Duodenal mucosa (tissue), 2 donors: ENCODE measurements at regions not wholly inside any gene's neighbourhood (a gene's known extent, or its start where the extent isn't known, plus 50 kb on each side); places are given as distances from the start of the nearest gene placed in this dataset.

Experiments
- H3K27ac ChIP-seq: one replicate; pipeline ENCODE4 v1.7.0; 2013; ENCODE audit warnings: low read depth, low read length
- H3K27me3 ChIP-seq, 2 donors: one replicate each; pipeline ENCODE4 v1.7.0; 2013; ENCODE audit warnings: low read length in 2 of 2, control low read depth in 1 of 2; ENCODE audit not compliant: insufficient read depth in 2 of 2, control insufficient read depth in 1 of 2
- H3K36me3 ChIP-seq, 2 donors: one replicate each; pipeline ENCODE4 v1.7.0; 2013; ENCODE audit warnings: low read length in 2 of 2, control low read depth in 1 of 2; ENCODE audit not compliant: insufficient read depth in 2 of 2, control insufficient read depth in 1 of 2
- H3K4me1 ChIP-seq, 2 donors: one replicate each; pipeline ENCODE4 v1.7.0; 2013; ENCODE audit warnings: low read length in 2 of 2, control low read depth in 1 of 2; ENCODE audit not compliant: insufficient read depth in 2 of 2, control insufficient read depth in 1 of 2
- H3K4me3 ChIP-seq, 2 donors: one replicate each; pipeline ENCODE4 v1.7.0; 2013; ENCODE audit warnings: low read length in 2 of 2, low read depth in 1 of 2
- H3K9ac ChIP-seq, 2 donors: one replicate each; pipeline ENCODE4 v1.7.0; 2013; ENCODE audit warnings: low read length in 2 of 2, low read depth in 1 of 2
- H3K9me3 ChIP-seq, 2 donors: one replicate each; pipeline ENCODE4 v1.7.0; 2013; ENCODE audit warnings: low read length in 2 of 2, control low read depth in 1 of 2; ENCODE audit not compliant: control insufficient read depth in 1 of 2

DNA sequence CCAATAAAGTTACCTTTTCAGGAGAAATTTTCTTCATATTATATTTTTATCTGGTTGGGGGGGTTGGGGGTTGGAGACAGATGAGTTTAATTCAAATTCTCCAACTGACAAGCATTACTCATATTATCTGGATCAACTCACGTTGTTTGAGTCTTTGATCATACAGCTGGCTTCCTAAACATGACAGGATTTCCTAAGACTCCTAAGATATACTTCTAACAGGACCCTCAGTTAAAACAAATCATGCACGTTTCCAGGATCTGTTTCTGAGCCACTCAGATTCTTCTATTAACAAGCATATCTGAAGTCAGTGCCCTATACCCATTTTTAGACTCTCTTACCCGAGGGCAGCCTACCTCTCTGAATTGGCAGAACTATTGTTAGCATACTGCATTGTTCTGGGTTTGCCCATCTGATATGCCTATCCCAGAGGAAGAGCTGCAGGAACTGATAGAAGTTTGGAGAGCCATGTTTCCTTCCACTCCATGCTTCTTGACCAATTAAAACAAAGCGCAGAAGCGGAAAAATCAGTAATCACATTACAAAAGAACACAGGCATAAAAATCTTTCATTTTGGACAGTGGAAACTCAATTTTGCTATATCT is 653.9 kb downstream of the LTN1 start:
- Histone ChIP-seq H3K9ac (no peak overlapping the region), H3K36me3 (no peaks in the 10 kb centered on the region), H3K4me3 (no peak overlapping the region), H3K27me3 (no peaks in the 10 kb centered on the region), H3K9me3 (no peaks in the 10 kb centered on the region), H3K27ac (no peak overlapping the region), H3K4me1 (peaks cover 0 to 6% of the 10 kb centered on the region in 2 donors)

DNA sequence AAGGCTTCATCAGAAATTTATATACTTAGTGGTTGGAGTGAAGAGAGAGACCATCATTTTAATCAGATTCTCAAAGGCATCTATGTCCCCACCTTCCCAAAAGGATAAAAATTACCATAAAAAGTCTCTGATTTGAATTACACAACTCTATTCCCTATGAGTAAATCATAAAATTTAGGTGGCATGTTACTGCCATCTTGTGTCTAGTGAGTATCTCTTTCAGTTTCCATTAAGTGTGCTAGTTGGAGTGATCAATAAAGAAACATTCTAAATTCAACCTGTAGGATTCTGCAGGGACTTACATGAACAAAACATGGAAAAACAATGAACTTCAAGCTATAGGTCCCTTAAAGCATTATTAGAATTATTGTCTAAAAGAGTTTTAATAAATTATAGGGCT is 655.4 kb downstream of the LTN1 start:
- Histone ChIP-seq H3K27me3 (no peaks in the 10 kb centered on the region), H3K4me1 (peaks cover 0 to 6% of the 10 kb centered on the region in 2 donors), H3K4me3 (no peak overlapping the region), H3K36me3 (no peaks in the 10 kb centered on the region), H3K9me3 (no peaks in the 10 kb centered on the region), H3K9ac (no peak overlapping the region), H3K27ac (no peak overlapping the region)

DNA sequence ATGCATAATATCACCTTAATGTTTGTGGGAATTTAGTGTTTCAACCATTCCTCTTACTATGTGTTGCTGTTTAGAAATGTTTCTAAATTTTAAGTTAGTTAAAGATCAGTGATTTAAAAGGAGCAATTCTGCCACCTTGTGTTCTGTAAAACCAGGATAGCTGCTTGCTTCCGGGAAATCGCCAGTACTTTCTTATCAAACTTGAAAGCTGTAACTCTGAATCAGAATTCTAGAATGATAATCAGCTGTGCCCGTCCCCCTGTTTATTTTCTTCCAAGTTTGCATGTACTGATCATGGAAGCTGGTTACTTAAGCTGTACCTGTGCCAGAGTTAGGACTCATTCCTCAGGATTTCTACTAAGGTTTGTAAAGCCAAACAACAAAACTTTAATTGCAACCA is 656.4 kb downstream of the LTN1 start:
- no peak overlapping the region for H3K27ac ChIP-seq
- no peaks in the 10 kb centered on the region for H3K36me3 ChIP-seq
- no peaks in the 10 kb centered on the region for H3K27me3 ChIP-seq
- H3K9ac ChIP-seq: no peak overlapping the region
- H3K4me1 ChIP-seq: peaks cover 0 to 6% of the 10 kb centered on the region in 2 donors
- H3K4me3 ChIP-seq: no peak overlapping the region
- no peaks in the 10 kb centered on the region for H3K9me3 ChIP-seq

DNA sequence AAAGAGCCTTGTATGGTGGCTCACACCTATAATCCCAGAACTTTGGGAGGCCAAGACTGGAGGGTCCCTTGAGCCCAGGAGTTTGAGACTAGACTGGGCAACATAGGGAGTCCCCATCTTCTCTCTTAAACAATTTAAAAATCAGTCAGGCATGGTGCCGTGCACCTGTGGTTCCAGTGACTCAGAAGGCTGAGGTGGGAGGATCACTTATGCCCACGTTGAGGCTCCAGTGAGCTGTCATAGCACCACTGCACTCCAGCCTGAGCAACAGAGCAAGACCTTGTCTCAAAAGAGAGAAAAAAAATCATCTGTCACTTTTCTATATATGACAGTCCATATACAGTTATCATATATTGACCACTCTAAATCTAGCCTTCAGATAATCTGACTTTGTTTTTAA is 658.3 kb downstream of the LTN1 start:
- Histone ChIP-seq H3K9me3 (no peaks in the 10 kb centered on the region), H3K36me3 (no peaks in the 10 kb centered on the region), H3K27ac (no peak overlapping the region), H3K4me1 (peaks cover 0 to 4% of the 10 kb centered on the region in 2 donors), H3K27me3 (no peaks in the 10 kb centered on the region), H3K4me3 (no peak overlapping the region), H3K9ac (no peak overlapping the region)

DNA sequence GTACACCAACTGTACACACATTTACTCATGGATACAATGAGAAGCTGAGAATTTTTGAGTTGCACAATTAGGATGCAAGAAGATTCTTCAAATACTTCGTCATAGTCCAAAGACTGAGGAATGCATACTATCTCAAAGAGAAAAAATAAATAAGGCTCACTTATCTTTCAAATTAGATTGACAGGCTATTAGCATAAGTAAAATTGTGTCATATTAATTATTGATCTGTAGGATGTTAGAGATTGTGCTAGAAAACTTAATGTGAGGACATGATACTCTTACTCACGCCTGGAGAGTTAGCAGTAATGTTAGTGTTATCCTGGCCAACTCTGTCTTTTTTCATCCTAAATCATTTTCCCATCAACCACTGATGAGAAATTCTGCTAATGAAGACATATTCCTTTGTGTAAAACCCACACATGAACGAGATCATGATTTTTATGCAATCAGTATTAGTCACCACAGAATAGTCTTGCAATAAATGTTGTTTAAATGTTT is 659.0 kb downstream of the LTN1 start:
- Histone ChIP-seq H3K36me3 (no peaks in the 10 kb centered on the region), H3K9me3 (no peaks in the 10 kb centered on the region), H3K4me3 (no peak overlapping the region), H3K4me1 (no peaks in the 10 kb centered on the region), H3K27me3 (no peaks in the 10 kb centered on the region), H3K9ac (no peak overlapping the region), H3K27ac (no peak overlapping the region)

DNA sequence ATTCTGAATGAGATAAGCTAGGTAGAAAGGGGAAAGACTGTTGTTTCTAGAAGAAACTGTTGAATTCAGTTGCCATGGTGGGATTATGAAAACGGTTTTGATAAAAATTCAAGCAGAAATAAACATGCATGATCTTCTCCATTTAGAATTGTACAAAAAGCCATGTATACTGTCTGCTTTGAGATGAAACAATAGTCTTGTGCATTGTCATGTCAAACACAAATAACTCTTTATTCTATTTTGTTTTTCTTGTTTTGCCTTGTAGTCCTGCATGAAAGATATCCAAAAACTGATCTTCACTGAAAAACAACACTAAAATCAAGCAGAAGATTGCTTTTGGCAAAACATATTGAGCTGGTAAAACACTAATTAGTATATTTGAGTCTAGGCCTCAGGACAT is 659.9 kb downstream of the LTN1 start:
- no peak overlapping the region for H3K9ac ChIP-seq
- H3K4me1 ChIP-seq: no peaks in the 10 kb centered on the region
- H3K9me3 ChIP-seq: no peaks in the 10 kb centered on the region
- no peak overlapping the region for H3K27ac ChIP-seq
- H3K27me3 ChIP-seq: no peaks in the 10 kb centered on the region
- H3K36me3 ChIP-seq: no peaks in the 10 kb centered on the region
- no peak overlapping the region for H3K4me3 ChIP-seq

DNA sequence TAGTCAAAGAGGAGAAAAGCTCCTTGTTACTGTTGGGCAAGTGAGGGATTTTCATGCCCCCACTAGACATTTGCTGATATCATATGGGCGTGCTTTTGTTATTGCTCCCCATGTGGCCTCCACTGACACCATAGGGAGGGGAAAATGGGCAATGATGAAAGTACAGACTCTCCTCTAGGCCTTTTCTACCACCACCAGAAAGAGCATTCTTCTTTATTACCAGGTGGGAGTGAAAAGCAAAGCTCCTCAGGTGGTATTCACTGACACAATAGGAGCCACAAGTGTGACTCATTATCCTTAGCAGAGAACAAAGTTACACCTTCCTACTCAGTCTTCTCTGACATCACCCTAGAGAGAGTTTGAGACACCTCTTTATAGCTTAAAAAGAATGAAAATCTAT is 667.1 kb downstream of the LTN1 start:
- Histone ChIP-seq H3K9ac (no peak overlapping the region), H3K4me3 (no peak overlapping the region), H3K27ac (no peak overlapping the region), H3K27me3 (no peaks in the 10 kb centered on the region), H3K36me3 (no peaks in the 10 kb centered on the region), H3K9me3 (no peaks in the 10 kb centered on the region), H3K4me1 (no peaks in the 10 kb centered on the region)

DNA sequence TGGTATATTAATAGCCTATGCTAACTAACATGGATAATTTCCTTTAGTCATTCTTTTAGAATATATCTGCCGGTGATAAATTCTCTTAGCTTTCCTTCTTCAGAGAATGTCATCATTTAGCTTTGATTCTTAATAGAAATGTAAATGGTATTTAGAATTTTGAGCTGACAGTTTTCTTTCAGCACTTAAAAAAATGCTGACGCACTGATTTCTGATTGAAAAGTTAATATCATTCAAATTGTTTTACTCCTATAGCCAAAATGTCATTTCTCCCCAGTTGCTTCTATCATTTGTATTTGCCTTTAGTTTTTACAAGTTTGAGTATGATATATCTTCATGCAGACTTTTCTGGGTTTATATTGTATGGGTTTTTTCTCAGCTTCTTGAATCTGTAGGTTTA is 668.0 kb downstream of the LTN1 start:
- Histone ChIP-seq H3K4me1 (no peaks in the 10 kb centered on the region), H3K9me3 (no peaks in the 10 kb centered on the region), H3K27ac (no peak overlapping the region), H3K36me3 (no peaks in the 10 kb centered on the region), H3K9ac (no peak overlapping the region), H3K27me3 (no peaks in the 10 kb centered on the region), H3K4me3 (no peak overlapping the region)

DNA sequence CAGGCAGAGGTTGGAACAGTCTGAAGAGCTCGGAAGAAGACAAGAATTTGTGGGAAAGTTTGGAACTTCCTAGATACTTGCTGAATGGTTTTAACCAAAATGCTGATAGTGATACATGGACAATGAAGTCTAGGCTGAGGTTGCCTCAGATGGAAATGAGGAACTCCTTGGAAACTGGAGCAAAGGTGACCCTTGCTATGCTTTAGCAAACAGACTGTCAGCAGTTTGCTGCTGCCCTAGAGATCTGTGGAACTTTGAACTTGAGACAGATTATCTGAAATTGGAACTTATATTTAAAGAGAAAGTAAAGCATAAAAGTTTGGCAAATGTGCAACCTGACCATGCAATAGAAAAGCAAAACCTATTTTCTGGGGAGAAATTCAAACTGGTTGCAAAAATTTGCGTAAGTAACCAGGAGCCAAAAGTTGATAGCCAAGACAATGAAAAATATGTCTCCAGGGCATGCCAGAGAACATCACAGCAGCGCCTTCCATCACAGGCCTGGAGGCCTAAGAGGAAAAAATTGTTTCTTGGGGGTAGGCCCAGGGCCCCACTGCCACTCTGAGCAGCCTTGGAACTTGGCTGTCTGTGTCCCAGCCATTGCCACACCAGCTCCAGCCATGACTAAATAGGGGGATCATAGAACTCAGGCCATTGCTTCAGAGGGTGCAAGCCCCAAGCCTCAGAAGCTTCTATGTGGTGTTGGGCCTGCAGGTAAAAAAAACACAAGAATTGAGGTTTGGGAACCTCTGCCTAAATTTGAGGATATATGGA is 675.3 kb downstream of the LTN1 start:
- Histone ChIP-seq H3K27me3 (no peaks in the 10 kb centered on the region), H3K4me3 (peak overlapping the region in 1 of 2 donors; percentile 3), H3K9me3 (peaks cover 1 to 4% of the 10 kb centered on the region in 2 donors), H3K4me1 (peaks cover 8 to 10% of the 10 kb centered on the region in 2 donors), H3K27ac (no peak overlapping the region), H3K9ac (no peak overlapping the region), H3K36me3 (no peaks in the 10 kb centered on the region)

DNA sequence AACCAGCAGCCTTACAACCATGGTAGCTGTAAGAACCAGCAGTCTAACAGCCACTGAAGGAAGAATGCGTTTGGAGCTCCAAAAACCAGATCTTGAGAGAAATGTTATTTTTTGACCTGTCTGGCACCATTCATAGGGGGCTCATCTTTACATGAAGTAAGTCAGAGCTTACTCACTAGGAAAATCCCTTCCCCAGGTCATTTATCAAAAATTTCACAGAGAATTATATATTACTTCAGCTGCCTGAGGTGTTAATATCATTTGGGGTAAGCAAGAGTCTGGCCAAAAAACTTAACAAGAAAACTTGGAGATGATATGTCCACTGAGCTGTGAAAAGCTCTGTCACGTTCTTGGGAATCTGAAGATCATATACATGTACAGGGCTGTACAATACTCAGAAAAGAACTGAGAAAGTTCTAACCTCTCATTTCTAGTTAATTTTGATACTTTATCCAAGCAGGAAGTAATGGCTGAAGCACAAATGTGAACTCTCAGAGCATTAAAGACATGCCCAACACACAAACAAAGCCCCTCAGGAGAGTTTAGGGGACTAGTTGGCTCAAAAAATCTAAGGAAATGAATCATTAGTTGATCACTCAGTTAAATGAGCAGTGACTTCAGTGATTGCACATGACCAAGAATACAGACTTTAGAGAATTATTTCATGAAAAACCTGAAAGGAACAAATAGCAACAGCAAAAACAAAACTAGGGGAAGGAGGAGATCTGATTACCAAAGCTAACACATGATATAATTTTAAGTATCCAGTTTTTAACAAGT is 681.1 kb downstream of the LTN1 start:
- no peaks in the 10 kb centered on the region for H3K36me3 ChIP-seq
- no peaks in the 10 kb centered on the region for H3K27me3 ChIP-seq
- peaks cover 1 to 4% of the 10 kb centered on the region in 2 donors for H3K9me3 ChIP-seq
- no peak overlapping the region for H3K9ac ChIP-seq
- H3K4me1 ChIP-seq: peaks cover 5 to 12% of the 10 kb centered on the region in 2 donors
- no peak overlapping the region for H3K27ac ChIP-seq
- no peak overlapping the region for H3K4me3 ChIP-seq
